ENCODE measurements at regions not wholly inside any gene's neighbourhood (a gene's known extent, or its start where the extent isn't known, plus 50 kb on each side); places are given as distances from the start of the nearest gene placed in this dataset.

DNA sequence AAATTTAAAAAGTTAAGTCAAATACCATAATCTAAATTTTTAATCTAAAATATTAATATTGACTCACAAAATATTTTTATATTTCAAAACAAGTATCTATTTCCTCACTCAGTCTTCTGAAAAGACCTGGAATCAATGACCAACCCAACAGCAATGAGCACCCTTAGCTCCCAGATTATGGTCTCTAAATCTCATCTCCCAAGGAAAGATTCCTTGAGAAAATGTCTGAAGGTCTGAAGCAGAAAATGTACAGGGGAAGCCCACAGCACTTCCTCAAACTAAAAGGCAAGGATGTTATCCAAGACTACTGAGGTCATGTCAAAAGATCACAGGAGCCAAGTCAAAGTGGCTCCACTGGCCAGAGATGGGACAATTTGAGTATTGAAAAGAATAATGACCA, 51.0 kb upstream of the SLCO2A1 start:
- TF ChIP-seq, protein P1, sequence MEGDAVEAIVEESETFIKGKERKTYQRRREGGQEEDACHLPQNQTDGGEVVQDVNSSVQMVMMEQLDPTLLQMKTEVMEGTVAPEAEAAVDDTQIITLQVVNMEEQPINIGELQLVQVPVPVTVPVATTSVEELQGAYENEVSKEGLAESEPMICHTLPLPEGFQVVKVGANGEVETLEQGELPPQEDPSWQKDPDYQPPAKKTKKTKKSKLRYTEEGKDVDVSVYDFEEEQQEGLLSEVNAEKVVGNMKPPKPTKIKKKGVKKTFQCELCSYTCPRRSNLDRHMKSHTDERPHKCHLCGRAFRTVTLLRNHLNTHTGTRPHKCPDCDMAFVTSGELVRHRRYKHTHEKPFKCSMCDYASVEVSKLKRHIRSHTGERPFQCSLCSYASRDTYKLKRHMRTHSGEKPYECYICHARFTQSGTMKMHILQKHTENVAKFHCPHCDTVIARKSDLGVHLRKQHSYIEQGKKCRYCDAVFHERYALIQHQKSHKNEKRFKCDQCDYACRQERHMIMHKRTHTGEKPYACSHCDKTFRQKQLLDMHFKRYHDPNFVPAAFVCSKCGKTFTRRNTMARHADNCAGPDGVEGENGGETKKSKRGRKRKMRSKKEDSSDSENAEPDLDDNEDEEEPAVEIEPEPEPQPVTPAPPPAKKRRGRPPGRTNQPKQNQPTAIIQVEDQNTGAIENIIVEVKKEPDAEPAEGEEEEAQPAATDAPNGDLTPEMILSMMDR (IDR thresholded peaks at IDR 0.05; ENCODE audit: low read depth, low read length, missing control alignments) = no peak
- in situ Hi-C loops (cut with HindIII; ENCODE audit: low sequenced_read_pairs) = no loop called here

DNA sequence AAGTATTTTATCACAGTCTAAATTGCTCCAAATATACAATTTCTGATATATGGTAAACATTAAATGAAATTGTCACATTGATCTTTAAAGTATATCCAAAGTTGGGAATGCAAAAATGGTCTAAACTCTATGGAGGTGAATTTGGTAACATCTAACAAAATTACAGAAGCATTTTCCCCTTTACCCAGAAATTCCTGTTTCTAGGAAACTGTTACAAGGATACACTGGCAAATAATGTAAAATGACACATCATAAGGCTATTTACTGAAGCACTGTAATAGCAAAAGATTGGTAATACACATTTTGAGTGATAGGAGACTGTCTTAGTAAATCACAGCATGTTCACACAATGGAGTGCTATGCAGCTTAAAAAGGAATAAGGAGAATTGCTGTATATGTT, 50.0 kb upstream of the SLCO2A1 start:
- DNase-seq (ENCODE audit: low read depth) = no peak
- in situ Hi-C loops (cut with HindIII; ENCODE audit: low sequenced_read_pairs) = no loop called here
- H3K4me3 ChIP-seq (ENCODE audit: low read depth, low read length) = no peak overlapping the region
- TF ChIP-seq, protein P1 (IDR thresholded peaks at IDR 0.05; ENCODE audit: low read depth, low read length, missing control alignments) = no peak

More for the DNA sequence above, 51.0 kb upstream of the SLCO2A1 start:
- H3K4me3 ChIP-seq (ENCODE audit: low read depth, low read length) = no peak overlapping the region
- no peak for DNase-seq (ENCODE audit: low read depth)

Measured in astrocyte of the cerebellum (primary cell).